ENCODE measurements at regions not wholly inside any gene's neighbourhood (a gene's known extent, or its start where the extent isn't known, plus 50 kb on each side); places are given as distances from the start of the nearest gene placed in this dataset.

GRCh38 chr5:82614706-82615105 lies 336.6 kb upstream of the RPS23 start:
- Histone ChIP-seq H3K36me3 (ENCODE audit: control insufficient read depth, insufficient read depth, low read length) (no peaks in the 10 kb centered on the region), H3K9me3 (replicated peaks; ENCODE audit: control insufficient read depth, insufficient read depth, low read depth, low read length) (no peaks in the 10 kb centered on the region), H3K79me2 (ENCODE audit: control insufficient read depth, insufficient read depth, low read length) (no peaks in the 10 kb centered on the region), H2AFZ (ENCODE audit: low read depth, low read length) (no peak overlapping the region), H3K27ac (ENCODE audit: extremely low read depth, low read depth, low read length) (no peak overlapping the region), H4K20me1 (replicated peaks; ENCODE audit: control insufficient read depth, insufficient read depth, low read length) (no peaks in the 10 kb centered on the region), H3K4me1 (replicated peaks in 1 of 2; ENCODE audit: control insufficient read depth in 2 of 2, insufficient read depth in 2 of 2, low read length in 2 of 2) (no peaks in the 10 kb centered on the region), H3K9me1 (ENCODE audit: control insufficient read depth, insufficient read depth, low read length) (no peaks in the 10 kb centered on the region), H3K4me3 (no peak overlapping the region), H3K27me3 (ENCODE audit: control insufficient read depth in 2 of 2, insufficient read depth in 2 of 2, low read length in 2 of 2) (no peaks in the 10 kb centered on the region), H3K4me2 (ENCODE audit: insufficient read depth, low read length) (no peak overlapping the region), H3K9ac (ENCODE audit: insufficient read depth in 1 of 2, low read depth in 2 of 2, low read length in 2 of 2) (no peak overlapping the region)
- TF ChIP-seq ZNF175 (CRISPR knock-in tag; IDR thresholded peaks at IDR 0.05; ENCODE audit: low read depth) = no peak
- TF ChIP-seq ZNF655 (CRISPR knock-in tag; IDR thresholded peaks at IDR 0.05) = no peak
- TF ChIP-seq SIRT6 (IDR thresholded peaks at IDR 0.05; ENCODE audit: low read depth, low read length) = no peak
- TF ChIP-seq TSC22D4 (tag; IDR thresholded peaks at IDR 0.05) = no peak
- 6% methylated on average over 3 of the region's 3 CpGs for WGBS (ENCODE audit: insufficient coverage, low coverage, missing lambda C conversion rate)
- intact Hi-C loops (cut with micrococcal nuclease) (no loop called here), in situ Hi-C loops (cut with MboI) (no loop called here)
- POLR2A ChIA-PET = no interaction called here
- CTCF ChIA-PET (ENCODE audit: low intra/inter-chr PET ratio) = no interaction called here
- DNase-seq (ENCODE audit: extremely low read depth in 1 of 4, low spot score in 3 of 4) (no peak), FAIRE-seq (no peak), ATAC-seq (no peak)
- BruUV-seq (replicated peaks) = no TSS peak

GRCh38 chr5:82613891-82614290 lies 335.7 kb upstream of the RPS23 start:
- ChIA-PET CTCF (ENCODE audit: low intra/inter-chr PET ratio) (no interaction called here), POLR2A (no interaction called here)
- BruUV-seq (replicated peaks) = no TSS peak
- Histone ChIP-seq H2AFZ (ENCODE audit: low read depth, low read length) (no peak overlapping the region), H3K9me3 (replicated peaks; ENCODE audit: control insufficient read depth, insufficient read depth, low read depth, low read length) (no peaks in the 10 kb centered on the region), H4K20me1 (replicated peaks; ENCODE audit: control insufficient read depth, insufficient read depth, low read length) (no peaks in the 10 kb centered on the region), H3K27me3 (ENCODE audit: control insufficient read depth in 2 of 2, insufficient read depth in 2 of 2, low read length in 2 of 2) (no peaks in the 10 kb centered on the region), H3K9ac (ENCODE audit: insufficient read depth in 1 of 2, low read depth in 2 of 2, low read length in 2 of 2) (no peak overlapping the region), H3K27ac (ENCODE audit: extremely low read depth, low read depth, low read length) (no peak overlapping the region), H3K79me2 (ENCODE audit: control insufficient read depth, insufficient read depth, low read length) (no peaks in the 10 kb centered on the region), H3K4me3 (no peak overlapping the region), H3K36me3 (ENCODE audit: control insufficient read depth, insufficient read depth, low read length) (no peaks in the 10 kb centered on the region), H3K4me2 (ENCODE audit: insufficient read depth, low read length) (no peak overlapping the region), H3K9me1 (ENCODE audit: control insufficient read depth, insufficient read depth, low read length) (no peaks in the 10 kb centered on the region), H3K4me1 (replicated peaks in 1 of 2; ENCODE audit: control insufficient read depth in 2 of 2, insufficient read depth in 2 of 2, low read length in 2 of 2) (no peaks in the 10 kb centered on the region)
- in situ Hi-C loops (cut with MboI) = no loop called here
- TF ChIP-seq ZNF586 (CRISPR knock-in tag; conservative IDR thresholded peaks at IDR 0.05) = no peak
- no peak for TF ChIP-seq FOXP1 (CRISPR knock-in tag; IDR thresholded peaks at IDR 0.05)
- no peak for TF ChIP-seq ZNF347 (CRISPR knock-in tag; IDR thresholded peaks at IDR 0.05; ENCODE audit: low read depth)
- no peak for TF ChIP-seq COPS2 (conservative IDR thresholded peaks at IDR 0.05)
- TF ChIP-seq HDAC2 (IDR thresholded peaks at IDR 0.05) = no peak
- no peak for TF ChIP-seq ZNF41 (CRISPR knock-in tag; conservative IDR thresholded peaks at IDR 0.05)
- no peak for TF ChIP-seq MYBL2 (IDR thresholded peaks at IDR 0.05; ENCODE audit: low read depth)
- TF ChIP-seq MYBL2 (CRISPR knock-in tag; IDR thresholded peaks at IDR 0.05; ENCODE audit: borderline replicate concordance) = no peak
- no peak for TF ChIP-seq PTBP1 (IDR thresholded peaks at IDR 0.05; ENCODE audit: low read depth, low read length)
- TF ChIP-seq MAFG (tag; conservative IDR thresholded peaks at IDR 0.05) = no peak
- no peak for TF ChIP-seq ZNF197 (CRISPR knock-in tag; IDR thresholded peaks at IDR 0.05; ENCODE audit: low read depth)
- TF ChIP-seq ESRRA (IDR thresholded peaks at IDR 0.05; ENCODE audit: borderline replicate concordance, low read depth) = no peak
- TF ChIP-seq PHB2 (IDR thresholded peaks at IDR 0.05; ENCODE audit: low read depth) = no peak
- no peak for TF ChIP-seq CHCHD3 (CRISPR knock-in tag; IDR thresholded peaks at IDR 0.05)
- intact Hi-C loops (cut with micrococcal nuclease) = no loop called here
- FAIRE-seq = no peak
- no peak for ATAC-seq
- DNase-seq (ENCODE audit: extremely low read depth in 1 of 4, low spot score in 3 of 4) = no peak
